Muscle of arm (tissue), 1 donor: ENCODE measurements at regions not wholly inside any gene's neighbourhood (a gene's known extent, or its start where the extent isn't known, plus 50 kb on each side); places are given as distances from the start of the nearest gene placed in this dataset.
A peak's percentile ranks its signal among the peaks of the same experiment; 100 is the strongest.
"Not testable (repeated sequence)": the region's sequence is repeated elsewhere in the genome, so short reads cannot be mapped to it uniquely, and the experiment has no call there.

Experiments
- DNase-seq: peaks from one replicate; pipeline ENCODE4 v3.0.0-alpha.2; 2013

DNA sequence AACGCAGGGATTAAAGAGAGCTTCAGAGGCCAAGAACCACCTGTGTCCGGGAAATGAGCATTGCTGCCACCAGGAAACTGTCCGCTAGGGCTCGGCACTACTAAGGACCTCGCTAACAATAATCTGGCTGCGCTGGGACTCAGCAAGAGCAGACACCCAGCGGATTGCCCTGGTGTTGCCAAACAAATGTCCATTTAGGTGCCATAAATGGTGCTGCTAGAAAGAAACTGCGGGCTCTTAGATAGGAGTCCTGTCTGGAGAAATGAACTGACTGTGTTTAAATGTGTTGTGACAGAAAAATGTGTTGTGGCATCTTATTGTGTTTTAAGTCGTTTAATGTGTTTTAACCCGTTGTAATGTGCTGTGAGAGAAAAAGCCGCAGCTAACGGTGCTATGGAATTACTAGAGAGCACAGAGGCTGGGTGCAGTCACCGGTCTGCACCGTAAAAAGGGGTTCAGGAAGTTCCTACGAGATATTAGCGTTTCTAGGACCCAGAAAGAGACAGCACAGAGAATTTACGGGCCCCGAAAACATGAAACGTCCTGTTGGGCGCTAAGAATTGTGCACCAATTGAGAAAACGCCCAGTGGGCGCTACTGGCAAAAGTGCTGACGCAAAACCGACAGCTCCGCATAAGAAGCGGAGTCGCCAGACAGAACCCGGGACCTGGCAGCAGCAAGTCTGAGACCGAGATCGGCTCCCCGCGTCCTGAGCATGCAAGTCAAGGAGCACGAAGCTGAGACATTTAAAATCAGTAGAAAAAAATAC is 90.6 kb downstream of the ANXA2R start:
- DNase-seq, result peak; percentile 45

DNA sequence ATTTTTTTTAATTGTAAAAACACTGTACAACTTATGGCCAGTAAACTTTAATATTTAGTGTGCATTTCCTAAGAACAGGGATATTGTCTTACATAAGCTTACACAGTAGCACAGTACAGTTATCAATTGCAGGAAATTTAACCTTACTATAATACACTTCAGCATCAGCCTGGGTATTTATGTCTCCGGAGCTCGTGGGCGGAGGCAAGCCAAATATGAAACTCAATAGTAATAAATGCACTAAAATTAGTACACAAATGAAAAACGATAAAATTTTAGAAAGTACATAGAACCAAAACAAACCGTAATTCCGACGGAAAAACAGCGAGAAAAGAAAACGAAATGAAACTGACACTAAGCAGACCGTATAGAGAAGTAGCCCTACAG is 91.2 kb downstream of the ANXA2R start:
- DNase-seq, result no peak

DNA sequence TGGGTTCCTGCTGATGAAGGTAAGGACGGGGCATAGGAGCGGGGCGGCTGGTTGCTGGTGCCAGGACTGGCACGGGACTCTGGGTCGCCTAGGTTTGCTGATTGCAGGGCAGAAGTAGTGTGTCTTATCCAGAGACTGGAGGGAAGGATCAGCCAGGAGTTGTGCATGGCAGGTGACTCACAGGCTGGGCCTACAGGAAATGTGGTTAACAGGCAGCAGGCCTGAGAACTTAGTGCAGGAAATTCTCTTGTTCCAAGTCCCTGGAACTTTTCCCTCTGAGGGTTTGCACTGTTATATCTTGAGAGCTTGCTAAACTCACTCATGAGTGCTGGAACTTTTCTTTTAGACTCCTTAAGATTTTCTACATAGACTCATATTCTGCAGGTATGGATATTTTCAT is 95.1 kb downstream of the ANXA2R start:
- DNase-seq, result no peak

DNA sequence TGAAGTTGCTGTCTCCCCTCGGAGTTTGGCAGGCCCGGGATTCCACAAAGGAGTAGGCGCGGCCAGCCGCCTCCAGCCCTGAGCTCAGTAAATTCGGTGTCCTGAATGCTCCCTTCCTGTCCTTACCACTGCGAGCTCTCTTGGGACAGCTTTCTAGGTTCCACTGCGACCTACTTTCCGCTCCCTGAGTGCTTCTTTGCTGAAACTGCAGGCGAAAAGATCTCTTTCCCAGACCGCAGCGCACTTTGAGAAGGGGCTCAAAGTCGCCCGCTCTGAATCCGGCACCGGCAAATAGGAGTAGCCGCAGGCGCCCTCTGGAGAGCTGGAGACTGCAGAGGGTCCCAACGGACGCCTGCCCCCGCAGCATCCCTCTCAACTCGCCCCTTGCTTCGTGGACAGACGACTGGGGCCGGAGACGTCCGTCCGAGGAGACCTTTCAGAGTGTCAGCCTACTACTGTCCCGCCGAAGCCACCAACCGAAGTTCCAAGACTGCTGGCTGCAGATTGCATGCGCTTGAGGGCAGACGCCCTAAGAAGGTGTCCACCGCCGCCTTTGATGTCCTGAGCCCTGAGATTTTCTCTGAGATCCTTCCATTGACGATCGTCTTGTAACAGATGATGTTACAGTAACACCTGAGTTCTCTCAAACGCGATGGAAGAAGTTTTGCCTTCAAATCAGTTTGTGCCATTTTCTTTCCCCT is 96.0 kb downstream of the ANXA2R start:
- no peak for DNase-seq

DNA sequence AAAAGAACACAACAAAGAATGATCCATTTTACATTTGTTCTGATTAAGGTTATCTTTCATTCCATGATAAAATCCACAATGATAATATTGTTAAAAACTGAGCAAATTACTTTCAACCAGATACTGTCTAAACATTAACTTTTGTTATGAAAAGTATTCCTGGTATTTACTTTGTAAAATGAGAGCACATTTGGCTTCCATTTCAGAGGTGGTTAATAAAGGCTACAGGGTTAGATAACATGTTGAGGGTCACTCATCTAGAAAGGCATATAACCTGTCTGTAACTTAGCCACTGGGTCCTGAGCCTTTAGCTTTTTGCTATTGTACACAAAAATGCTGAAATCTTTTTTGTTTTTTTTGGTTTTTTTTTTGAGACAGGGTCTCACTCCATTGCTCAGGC is 99.3 kb downstream of the ANXA2R start:
- DNase-seq, result no peak

DNA sequence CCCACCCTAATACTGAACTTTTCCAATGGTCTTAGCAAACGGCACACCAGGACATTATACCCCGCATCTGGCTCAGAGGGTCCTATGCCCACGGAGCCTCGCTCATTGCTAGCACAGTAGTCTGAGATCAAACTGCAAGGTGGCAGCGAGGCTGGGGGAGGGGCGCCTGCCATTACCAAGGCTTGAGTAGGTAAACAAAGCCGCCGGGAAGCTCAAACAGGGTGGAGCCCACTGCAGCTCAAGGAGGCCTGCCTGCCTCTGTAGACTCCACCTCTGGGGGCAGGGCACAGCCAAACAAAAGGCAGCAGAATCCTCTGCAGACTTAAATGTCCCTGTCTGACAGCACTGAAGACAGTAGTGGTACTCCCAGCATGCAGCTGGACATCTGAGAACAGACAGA is 108.1 kb downstream of the ANXA2R start:
- not testable (repeated sequence) for DNase-seq

DNA sequence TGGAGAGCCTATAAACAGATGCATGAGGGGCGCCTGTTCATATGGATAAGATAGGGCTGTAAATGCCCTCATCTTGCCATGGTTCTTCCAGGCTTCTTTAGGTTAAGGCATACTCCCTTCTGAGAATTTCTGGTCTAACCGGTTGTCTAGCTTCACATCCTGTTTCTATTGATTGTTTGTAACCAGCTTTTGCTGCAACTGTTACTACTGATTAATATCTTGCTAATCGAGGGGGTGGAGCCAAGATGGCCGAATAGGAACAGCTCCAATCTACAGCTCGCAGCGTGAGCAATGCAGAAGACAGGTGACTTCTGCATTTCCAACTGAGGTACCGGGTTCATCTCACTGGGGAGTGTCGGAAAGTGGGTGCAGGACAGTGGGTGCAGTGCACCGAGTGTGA is 108.7 kb downstream of the ANXA2R start:
- DNase-seq, result not testable (repeated sequence)

DNA sequence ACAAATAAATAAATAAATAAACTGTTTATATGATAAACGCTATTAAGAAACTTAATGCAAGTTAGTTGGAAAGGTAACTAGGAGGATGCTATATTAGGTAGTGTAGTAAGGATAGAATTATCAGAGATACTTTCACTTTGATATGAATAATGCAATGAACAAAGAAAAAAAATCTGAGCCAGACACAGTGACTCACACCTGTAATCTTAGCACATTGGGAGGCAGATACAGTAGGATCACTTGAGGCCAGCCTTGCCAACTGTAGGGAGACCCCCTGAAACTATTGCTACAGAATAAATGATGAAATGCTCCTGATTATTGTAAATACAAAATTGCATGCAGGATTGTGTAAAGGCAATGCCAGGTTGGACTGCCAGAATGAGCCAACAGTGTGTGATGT is 109.2 kb downstream of the ANXA2R start:
- no peak for DNase-seq

DNA sequence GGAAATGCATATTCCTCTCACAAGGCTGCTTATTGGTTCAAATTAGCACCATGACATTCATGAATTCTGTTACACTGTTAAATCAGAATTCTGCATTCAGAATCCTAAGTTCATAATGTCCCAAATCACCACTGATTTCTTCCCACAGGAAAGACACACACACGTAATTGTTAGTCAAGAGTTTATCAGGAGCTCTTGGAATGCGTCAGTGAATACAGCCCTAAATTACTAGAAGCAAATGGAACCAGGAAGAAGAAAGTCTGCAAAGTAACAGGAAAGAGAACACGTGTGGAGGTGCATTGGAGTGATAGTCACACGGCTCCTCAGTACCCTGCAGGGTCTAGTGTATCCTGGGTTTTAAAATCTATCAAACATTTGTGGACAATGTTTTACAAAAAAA is 110.2 kb downstream of the ANXA2R start:
- no peak for DNase-seq

DNA sequence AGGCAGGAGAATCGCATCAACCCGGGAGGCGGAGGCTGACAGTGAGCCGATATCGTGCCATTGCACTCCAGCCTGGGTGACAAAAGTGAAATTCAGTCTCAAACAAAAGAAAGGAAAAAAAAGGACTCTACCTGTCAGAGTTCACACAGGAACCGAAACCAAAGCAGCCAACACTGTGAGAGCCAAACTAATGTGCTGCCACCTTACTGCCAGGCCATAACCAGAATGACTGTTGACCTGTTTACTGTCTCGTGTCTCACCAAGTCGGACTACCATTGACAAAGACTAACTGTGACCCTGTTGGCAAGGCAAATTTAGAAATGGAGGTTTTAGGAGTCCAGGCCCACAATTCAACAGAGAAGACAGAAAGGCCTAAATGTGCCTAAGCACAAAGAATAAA is 112.4 kb downstream of the ANXA2R start:
- no peak for DNase-seq

DNA sequence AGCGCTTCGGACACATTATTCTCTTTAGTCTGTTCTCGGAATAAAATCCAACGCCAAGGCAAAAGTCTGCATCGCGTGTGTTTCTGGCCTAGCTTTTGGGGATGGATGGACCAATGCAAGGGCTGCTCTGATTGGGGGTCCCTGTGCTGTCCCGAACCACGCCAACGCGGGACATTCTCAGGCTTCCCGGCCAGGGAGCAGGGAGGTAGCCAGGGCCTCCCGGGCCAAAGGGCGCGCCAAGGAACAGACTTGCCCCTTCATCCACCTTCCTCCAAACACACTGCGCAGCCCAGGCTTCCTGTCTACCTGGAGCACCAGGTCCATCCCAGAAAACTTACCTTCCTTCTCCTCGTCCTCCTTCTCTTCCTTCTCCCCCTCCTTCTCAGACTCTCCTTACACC is 113.0 kb upstream of the SELENOP start:
- no peak for DNase-seq

DNA sequence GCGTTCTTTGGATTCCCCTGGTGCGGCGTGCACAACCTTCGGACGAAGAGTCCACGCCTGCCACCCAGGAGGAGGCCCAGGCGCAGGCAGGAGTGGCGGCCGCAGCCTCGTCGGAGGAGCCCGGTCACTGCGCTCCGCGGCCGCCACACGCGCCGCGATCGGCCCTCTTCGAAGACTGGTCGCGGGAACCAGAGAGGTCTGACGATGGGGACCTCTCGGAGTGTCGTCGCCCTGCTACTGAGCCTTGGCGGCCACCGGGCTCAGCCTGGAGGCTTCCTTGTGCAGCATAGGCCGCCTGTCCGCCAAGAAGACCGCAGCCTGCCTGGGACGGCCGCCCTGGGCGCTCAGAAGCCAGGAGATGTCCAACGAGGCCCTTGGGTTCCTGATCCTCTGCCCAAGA is 112.5 kb upstream of the SELENOP start:
- no peak for DNase-seq

DNA sequence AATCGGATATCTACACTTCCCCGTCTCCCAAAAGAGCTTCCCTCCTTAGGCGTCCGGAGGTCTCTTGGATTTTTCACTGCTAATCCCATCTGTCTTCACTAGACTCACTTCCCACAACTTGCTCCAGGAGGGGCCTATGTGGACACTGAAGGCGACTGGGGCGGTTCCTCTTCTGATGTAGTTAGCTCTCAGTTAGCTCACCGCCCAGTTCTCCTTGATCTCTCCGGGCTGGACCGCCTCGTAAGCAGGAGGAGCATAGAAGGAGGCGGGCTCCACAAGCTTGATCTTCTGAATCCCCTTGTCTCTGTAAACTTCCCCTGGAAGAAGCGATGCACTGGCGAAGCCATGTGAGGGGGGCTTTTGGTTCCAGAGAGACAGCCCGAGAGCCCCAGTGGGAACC is 112.0 kb upstream of the SELENOP start:
- DNase-seq, result no peak

DNA sequence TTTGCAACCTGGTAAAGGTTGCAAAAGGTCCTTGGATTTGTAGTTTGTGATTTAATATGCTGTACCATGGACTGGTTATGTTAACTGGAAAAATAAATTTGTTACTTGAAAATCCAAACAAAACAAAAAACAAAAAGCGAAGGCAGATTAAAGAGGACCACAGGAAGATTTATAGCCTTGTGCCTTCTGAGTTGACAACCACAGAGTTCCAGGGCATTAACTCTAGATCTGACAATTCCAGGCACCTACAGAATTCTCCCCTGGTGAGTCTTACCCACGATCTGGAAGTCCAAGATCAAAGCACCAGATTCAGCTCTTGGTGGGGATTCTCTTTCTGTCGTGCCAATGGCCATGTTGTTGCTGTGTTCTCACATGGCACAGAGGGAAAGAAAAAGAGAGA is 107.9 kb upstream of the SELENOP start:
- no peak for DNase-seq

DNA sequence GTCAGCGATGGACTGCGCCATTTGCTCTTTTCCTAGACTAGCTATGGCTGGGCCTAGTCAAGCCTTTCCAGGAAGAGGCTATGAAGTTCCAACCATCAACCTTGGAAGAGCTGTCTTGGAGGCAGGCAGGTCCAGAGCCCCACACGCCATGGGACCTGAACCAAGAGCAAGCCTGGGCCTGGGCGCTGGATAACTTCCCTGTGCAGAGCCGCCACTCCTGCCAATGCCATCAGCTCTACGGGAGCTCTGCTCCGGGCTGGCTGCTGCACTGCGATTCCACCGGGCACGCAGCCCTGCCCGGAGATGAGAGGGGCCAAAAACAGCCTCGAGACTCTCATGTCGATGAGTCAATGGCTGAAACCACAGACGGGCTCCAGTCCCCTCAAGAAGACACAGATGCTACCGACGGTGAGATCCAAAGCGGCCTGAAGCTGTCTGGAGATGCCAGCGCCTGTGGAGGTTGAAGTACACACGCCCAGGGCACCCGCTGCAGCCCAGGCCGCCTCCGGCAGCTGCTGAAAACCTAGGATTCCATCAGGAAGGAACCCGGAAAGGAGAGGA is 103.7 kb upstream of the SELENOP start:
- no peak for DNase-seq

DNA sequence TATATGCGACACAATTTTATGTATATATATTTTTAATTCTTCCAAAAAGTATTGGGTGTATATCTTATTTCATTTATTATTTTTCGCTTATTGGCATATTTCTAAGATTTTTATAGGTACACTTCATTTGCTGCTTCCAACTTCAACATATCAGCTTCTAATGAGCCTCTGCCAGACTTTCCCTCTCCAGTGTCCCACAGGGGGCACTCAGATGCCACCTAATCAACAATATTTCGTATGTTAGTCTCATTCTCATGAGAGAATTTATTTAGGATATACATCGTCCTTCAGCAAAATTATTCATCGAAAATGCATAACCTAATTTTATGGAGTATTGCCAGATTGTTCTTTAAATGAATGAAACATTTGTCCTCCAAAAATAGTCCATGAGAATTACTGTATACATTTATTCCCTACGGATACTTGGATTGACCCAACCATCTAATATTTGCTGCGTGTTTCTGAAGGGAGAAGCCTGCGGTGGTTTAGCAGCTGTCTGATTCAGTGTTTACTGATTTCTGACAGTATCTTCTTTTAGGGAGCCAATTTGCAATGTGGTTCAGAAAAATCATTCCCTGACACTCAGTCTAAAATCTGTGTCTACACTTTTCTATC is 100.6 kb upstream of the SELENOP start:
- no peak for DNase-seq

DNA sequence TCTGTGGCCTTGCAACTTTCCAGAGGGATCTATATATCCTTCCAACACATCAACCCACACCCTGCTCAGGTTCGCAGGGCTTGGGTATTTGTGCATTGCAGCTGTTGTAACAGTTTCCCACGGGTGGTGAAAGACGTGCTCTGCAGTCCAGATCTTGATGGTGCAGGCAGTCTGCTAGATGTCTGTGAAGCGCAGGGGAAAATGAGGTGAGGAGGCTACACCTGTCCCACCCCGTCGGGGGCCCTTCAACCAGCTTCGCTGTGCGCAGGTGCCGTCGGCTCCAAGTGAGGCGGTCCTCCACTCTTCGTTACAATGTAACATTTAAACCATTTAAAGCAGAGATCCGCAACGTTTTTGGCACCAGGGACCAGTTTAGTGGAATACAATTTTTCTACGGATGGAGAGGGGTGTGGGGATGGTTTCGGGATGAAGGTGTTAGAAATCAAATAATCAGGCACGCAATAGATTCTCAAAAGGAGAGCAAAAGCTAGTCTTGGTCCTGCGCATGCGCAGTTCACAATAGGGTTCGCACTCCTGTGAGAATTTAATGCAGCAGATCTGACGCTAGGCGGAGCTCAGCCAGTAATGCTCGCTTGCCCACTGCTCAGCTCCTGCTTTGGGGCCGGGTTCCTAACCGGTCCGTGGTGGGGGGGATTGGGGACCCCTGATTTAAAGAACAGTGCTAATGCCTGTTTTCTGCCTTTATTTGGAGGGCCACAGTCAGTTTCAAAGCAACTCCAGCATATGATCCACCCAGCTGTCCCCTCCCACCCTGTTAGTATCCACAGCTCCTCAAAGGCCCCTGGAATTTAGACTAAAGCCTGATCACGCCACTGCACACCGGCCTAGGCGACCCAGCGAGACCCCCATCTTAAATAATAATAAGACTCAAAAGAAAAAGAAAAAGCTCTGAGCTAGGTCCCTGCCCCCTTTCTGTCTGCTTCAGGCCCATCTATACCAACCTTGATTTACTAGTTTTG is 97.1 kb upstream of the SELENOP start:
- peak; percentile 85 for DNase-seq

DNA sequence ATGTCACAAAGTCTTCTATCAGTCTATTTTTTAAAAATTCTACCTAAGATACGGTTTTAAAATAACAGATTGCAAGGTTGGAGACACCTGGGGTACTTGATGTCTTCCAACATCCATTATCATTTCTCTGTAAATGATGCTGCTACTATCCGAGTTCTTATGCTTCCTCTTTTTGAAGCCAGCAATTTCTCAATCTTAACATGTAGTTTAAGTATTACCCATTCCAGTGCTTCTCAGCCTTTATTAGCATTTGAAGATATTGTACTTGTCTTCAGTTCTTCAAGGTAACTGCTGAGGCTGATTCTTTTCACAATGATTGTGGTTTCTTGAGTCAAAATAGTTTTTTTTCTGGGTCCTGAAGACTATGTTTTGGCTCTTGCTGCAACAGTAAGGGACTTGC is 96.4 kb upstream of the SELENOP start:
- DNase-seq, result no peak

DNA sequence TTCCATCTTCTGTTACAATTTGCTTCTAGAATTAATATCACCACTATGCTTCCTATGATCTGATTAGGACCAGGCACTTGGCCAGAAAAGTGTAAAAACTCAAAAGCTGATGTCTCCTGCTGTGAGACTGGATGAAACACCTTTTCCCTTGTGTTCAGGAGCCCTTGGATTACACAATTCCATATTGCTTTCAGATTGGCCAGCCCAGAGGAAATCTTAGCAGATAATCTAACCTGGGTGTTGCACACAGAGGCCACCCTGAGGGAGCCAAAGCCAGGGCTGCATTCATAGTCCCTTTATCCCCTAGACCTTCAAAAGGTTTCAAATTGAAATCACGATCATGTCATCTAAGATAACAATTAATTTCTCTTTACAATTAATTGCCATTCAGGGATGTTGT is 94.1 kb upstream of the SELENOP start:
- DNase-seq, result no peak

DNA sequence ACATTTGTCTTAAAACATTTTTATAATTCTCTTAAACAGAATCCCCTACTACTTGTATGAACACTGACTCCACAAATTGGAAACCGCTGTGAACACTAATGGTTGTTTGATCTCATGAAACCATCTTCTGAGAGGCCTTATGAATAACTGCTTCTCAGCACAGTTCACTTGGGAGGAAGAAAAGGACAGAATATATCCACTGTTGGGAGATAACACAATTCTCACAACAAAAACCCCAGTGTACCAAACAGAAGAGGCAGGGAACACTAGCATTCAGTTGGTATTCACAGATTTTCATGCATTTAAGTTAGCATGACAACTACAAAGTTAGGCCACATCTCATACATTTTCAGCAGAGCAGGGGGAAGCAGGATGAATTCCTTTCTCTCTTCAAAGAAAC is 89.0 kb upstream of the SELENOP start:
- DNase-seq, result no peak

DNA sequence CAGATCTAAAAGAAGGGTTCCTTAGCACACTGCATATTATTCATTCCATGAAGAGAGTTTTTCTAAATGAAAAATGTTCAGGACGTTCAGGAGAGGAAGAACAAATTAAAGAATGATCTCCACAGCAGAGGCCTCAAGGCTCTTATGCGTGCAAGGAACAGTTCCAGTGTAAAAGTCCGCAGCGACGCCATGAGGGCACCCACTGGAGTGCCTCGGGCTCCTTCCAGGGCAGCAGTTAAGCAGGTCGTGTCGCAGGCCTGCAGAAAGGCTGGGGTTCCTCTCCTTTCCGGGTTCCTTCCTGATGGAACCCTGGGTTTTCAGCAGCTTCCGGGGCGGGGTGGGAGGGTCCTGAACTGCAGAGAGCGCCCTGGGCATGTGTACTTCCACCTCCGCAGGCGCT is 87.1 kb upstream of the SELENOP start:
- no peak for DNase-seq

DNA sequence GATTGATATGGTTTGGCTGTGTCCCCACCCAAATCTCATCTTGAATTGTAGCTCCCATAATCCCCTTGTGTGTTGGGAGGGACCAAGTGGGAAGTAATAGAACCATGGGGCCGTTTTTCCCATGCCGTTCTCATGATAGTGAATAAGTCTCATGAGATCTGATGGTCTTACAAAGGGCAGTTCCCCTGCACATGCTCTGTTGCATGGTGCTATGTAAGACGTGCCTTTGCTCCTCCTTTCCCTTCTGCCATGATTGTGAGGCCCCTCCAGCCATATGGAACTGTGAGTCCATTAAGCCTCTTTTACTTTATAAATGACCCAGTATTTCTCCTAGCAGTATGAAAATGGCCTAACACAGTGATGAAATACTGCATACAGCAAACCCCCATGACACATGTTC is 84.8 kb upstream of the SELENOP start:
- no peak for DNase-seq
